ENCODE measurements at regions not wholly inside any gene's neighbourhood (a gene's known extent, or its start where the extent isn't known, plus 50 kb on each side); places are given as distances from the start of the nearest gene placed in this dataset.
"Not testable (repeated sequence)": the region's sequence is repeated elsewhere in the genome, so short reads cannot be mapped to it uniquely, and the experiment has no call there.

- DNase-seq (ENCODE audit: low spot score): no peak
Measured at GRCh38 chr10:81444242-81444929, 430.6 kb upstream of the NRG3 start.

- no peak for DNase-seq (ENCODE audit: low spot score)
Measured at GRCh38 chr10:81450651-81451050, 424.3 kb upstream of the NRG3 start.

- no peak for DNase-seq (ENCODE audit: low spot score)
Measured at GRCh38 chr10:81472927-81473470, 402.0 kb upstream of the NRG3 start.

- DNase-seq (ENCODE audit: low spot score): no peak
Measured at GRCh38 chr10:81473755-81474154, 401.2 kb upstream of the NRG3 start.

GRCh38 chr10:81479316-81479715 is 395.7 kb upstream of the NRG3 start:
- no peak for DNase-seq (ENCODE audit: low spot score)

- no peak for DNase-seq (ENCODE audit: low spot score)
Measured at GRCh38 chr10:81496626-81497025, 378.4 kb upstream of the NRG3 start.

- no peak for DNase-seq (ENCODE audit: low spot score)
Measured at GRCh38 chr10:81498011-81498551, 376.9 kb upstream of the NRG3 start.

GRCh38 chr10:81502677-81503359 is 372.2 kb upstream of the NRG3 start:
- DNase-seq (ENCODE audit: low spot score): no peak

GRCh38 chr10:81505777-81506176 is 369.2 kb upstream of the NRG3 start:
- DNase-seq (ENCODE audit: low spot score): not testable (repeated sequence)

- DNase-seq (ENCODE audit: low spot score): no peak
Measured at GRCh38 chr10:81514811-81515210, 360.2 kb upstream of the NRG3 start.

GRCh38 chr10:81520688-81521087 is 354.3 kb upstream of the NRG3 start:
- DNase-seq (ENCODE audit: low spot score): no peak

GRCh38 chr10:81524467-81524866 is 350.5 kb upstream of the NRG3 start:
- no peak for DNase-seq (ENCODE audit: low spot score)

- DNase-seq (ENCODE audit: low spot score): no peak
Measured at GRCh38 chr10:81532403-81532802, 342.6 kb upstream of the NRG3 start.

GRCh38 chr10:81534991-81535390 is 340.0 kb upstream of the NRG3 start:
- no peak for DNase-seq (ENCODE audit: low spot score)

- DNase-seq (ENCODE audit: low spot score): no peak
Measured at GRCh38 chr10:81541517-81541916, 333.5 kb upstream of the NRG3 start.

- DNase-seq (ENCODE audit: low spot score): no peak
Measured at GRCh38 chr10:81546243-81546642, 328.8 kb upstream of the NRG3 start.

GRCh38 chr10:81548160-81548559 is 326.8 kb upstream of the NRG3 start:
- no peak for DNase-seq (ENCODE audit: low spot score)

- no peak for DNase-seq (ENCODE audit: low spot score)
Measured at GRCh38 chr10:81564143-81564542, 310.9 kb upstream of the NRG3 start.

- DNase-seq (ENCODE audit: low spot score): no peak
Measured at GRCh38 chr10:81569488-81569887, 305.5 kb upstream of the NRG3 start.

GRCh38 chr10:81570349-81570748 is 304.6 kb upstream of the NRG3 start:
- DNase-seq (ENCODE audit: low spot score): no peak

GRCh38 chr10:81570878-81571794 is 303.9 kb upstream of the NRG3 start:
- no peak for DNase-seq (ENCODE audit: low spot score)

GRCh38 chr10:81575036-81575435 is 300.0 kb upstream of the NRG3 start:
- no peak for DNase-seq (ENCODE audit: low spot score)
